ENCODE measurements at regions not wholly inside any gene's neighbourhood (a gene's known extent, or its start where the extent isn't known, plus 50 kb on each side); places are given as distances from the start of the nearest gene placed in this dataset.

GRCh38 chr12:63056649-63057048, 94.4 kb downstream of the AVPR1A start:
- Histone ChIP-seq H3K27me3 (ENCODE audit: insufficient read depth, low read depth, low read length) (no peaks in the 10 kb centered on the region), H3K9me2 (ENCODE audit: insufficient read depth, low read length) (no peaks in the 10 kb centered on the region), H3K4me2 (ENCODE audit: low read length) (no peak overlapping the region), H3K9ac (ENCODE audit: low read length) (no peak overlapping the region), H3K36me3 (ENCODE audit: insufficient read depth, low read length) (no peaks in the 10 kb centered on the region), H3K79me2 (replicated peaks; ENCODE audit: insufficient read depth, low read length) (no peaks in the 10 kb centered on the region), H3K4me3 (ENCODE audit: low read length) (no peak overlapping the region), H3K27ac (ENCODE audit: low read length) (no peak overlapping the region), H3K9me3 (ENCODE audit: low read length) (no peaks in the 10 kb centered on the region), H2AFZ (ENCODE audit: low read depth, low read length) (no peak overlapping the region), H3F3A (ENCODE audit: insufficient read depth, low read length, poor library complexity, severe bottlenecking) (no peaks in the 10 kb centered on the region), H4K20me1 (ENCODE audit: insufficient read depth) (no peaks in the 10 kb centered on the region)
- no peak for TF ChIP-seq TAF1 (IDR thresholded peaks at IDR 0.05; ENCODE audit: low read depth)
- no peak for TF ChIP-seq REST (IDR thresholded peaks at IDR 0.05; ENCODE audit: borderline replicate concordance)
- TF ChIP-seq POLR2AphosphoS5 (IDR thresholded peaks at IDR 0.05): no peak
- TF ChIP-seq MXI1 (conservative IDR thresholded peaks at IDR 0.05; ENCODE audit: poor library complexity, severe bottlenecking): no peak
- TF ChIP-seq SMC3 (conservative IDR thresholded peaks at IDR 0.05; ENCODE audit: poor library complexity): no peak
- no peak for TF ChIP-seq RAD21 (conservative IDR thresholded peaks at IDR 0.05)
- TF ChIP-seq EP300 (conservative IDR thresholded peaks at IDR 0.05; ENCODE audit: poor library complexity, severe bottlenecking): no peak

GRCh38 chr12:63052696-63053095, 98.3 kb downstream of the AVPR1A start:
- Histone ChIP-seq H3K4me3 (ENCODE audit: low read length) (no peak overlapping the region), H3K9ac (ENCODE audit: low read length) (no peak overlapping the region), H3K27ac (ENCODE audit: low read length) (no peak overlapping the region), H3K79me2 (replicated peaks; ENCODE audit: insufficient read depth, low read length) (no peaks in the 10 kb centered on the region), H3K9me2 (ENCODE audit: insufficient read depth, low read length) (no peaks in the 10 kb centered on the region), H3K4me2 (ENCODE audit: low read length) (no peak overlapping the region), H3K27me3 (ENCODE audit: insufficient read depth, low read depth, low read length) (no peaks in the 10 kb centered on the region), H2AFZ (ENCODE audit: low read depth, low read length) (no peak overlapping the region), H3K36me3 (ENCODE audit: insufficient read depth, low read length) (no peaks in the 10 kb centered on the region), H3F3A (ENCODE audit: insufficient read depth, low read length, poor library complexity, severe bottlenecking) (no peaks in the 10 kb centered on the region), H4K20me1 (ENCODE audit: insufficient read depth) (no peaks in the 10 kb centered on the region), H3K9me3 (ENCODE audit: low read length) (no peaks in the 10 kb centered on the region)
- TF ChIP-seq SMC3 (conservative IDR thresholded peaks at IDR 0.05; ENCODE audit: poor library complexity) (no peak), TAF1 (IDR thresholded peaks at IDR 0.05; ENCODE audit: low read depth) (no peak), EP300 (conservative IDR thresholded peaks at IDR 0.05; ENCODE audit: poor library complexity, severe bottlenecking) (no peak), CTCF (IDR thresholded peaks at IDR 0.05; ENCODE audit: poor library complexity, severe bottlenecking) (no peak), EZH2 (IDR thresholded peaks at IDR 0.05; ENCODE audit: borderline replicate concordance, insufficient read depth, low read length, poor library complexity, severe bottlenecking) (no peak), POLR2AphosphoS5 (IDR thresholded peaks at IDR 0.05) (no peak), MXI1 (conservative IDR thresholded peaks at IDR 0.05; ENCODE audit: poor library complexity, severe bottlenecking) (no peak), REST (IDR thresholded peaks at IDR 0.05; ENCODE audit: borderline replicate concordance) (no peak), RAD21 (conservative IDR thresholded peaks at IDR 0.05) (no peak)
